ENCODE measurements at regions not wholly inside any gene's neighbourhood (a gene's known extent, or its start where the extent isn't known, plus 50 kb on each side); places are given as distances from the start of the nearest gene placed in this dataset.

- ChIA-PET CTCF (no interaction called here), POLR2A (no interaction called here)
- no peak for TF ChIP-seq CTCF (IDR thresholded peaks at IDR 0.05; ENCODE audit: control extremely low read depth, extremely low read depth, low read depth, missing control alignments)
- DNase-seq (ENCODE audit: extremely low spot score), result no peak
These were observed 85.9 kb downstream of the BOD1 start for GRCh38 chr5:173530547-173530946.

- ChIA-PET POLR2A (no interaction called here), CTCF (interaction anchor here (1.3 kb wide), 1 partner anchor 27 kb away, joined by 3 read pairs; no protein-coding TSS in a partner anchor)
- no peak for TF ChIP-seq CTCF (IDR thresholded peaks at IDR 0.05; ENCODE audit: control extremely low read depth, extremely low read depth, low read depth, missing control alignments)
- no peak for DNase-seq (ENCODE audit: extremely low spot score)
These were observed 86.6 kb downstream of the BOD1 start for GRCh38 chr5:173529861-173530260.

GRCh38 chr5:173527671-173528070, 88.8 kb downstream of the BOD1 start:
- ChIA-PET POLR2A (no interaction called here), CTCF (no interaction called here)
- no peak for DNase-seq (ENCODE audit: extremely low spot score)
- TF ChIP-seq CTCF (IDR thresholded peaks at IDR 0.05; ENCODE audit: control extremely low read depth, extremely low read depth, low read depth, missing control alignments), result no peak

- POLR2A ChIA-PET, result no interaction called here
- CTCF ChIA-PET, result no interaction called here
- no peak for TF ChIP-seq CTCF (IDR thresholded peaks at IDR 0.05; ENCODE audit: control extremely low read depth, extremely low read depth, low read depth, missing control alignments)
- no peak for DNase-seq (ENCODE audit: extremely low spot score)
These were observed 92.3 kb downstream of the BOD1 start for GRCh38 chr5:173524136-173524535.

- TF ChIP-seq CTCF (IDR thresholded peaks at IDR 0.05; ENCODE audit: control extremely low read depth, extremely low read depth, low read depth, missing control alignments), result no peak
- CTCF ChIA-PET, result no interaction called here
- POLR2A ChIA-PET, result no interaction called here
- no peak for DNase-seq (ENCODE audit: extremely low spot score)
These were observed 93.1 kb downstream of the BOD1 start for GRCh38 chr5:173523388-173523787.

- ChIA-PET CTCF (no interaction called here), POLR2A (no interaction called here)
- no peak for DNase-seq (ENCODE audit: extremely low spot score)
- TF ChIP-seq CTCF (IDR thresholded peaks at IDR 0.05; ENCODE audit: control extremely low read depth, extremely low read depth, low read depth, missing control alignments), result no peak
These were observed 93.9 kb downstream of the BOD1 start for GRCh38 chr5:173522518-173522917.

GRCh38 chr5:173518856-173519255, 97.6 kb downstream of the BOD1 start:
- DNase-seq (ENCODE audit: extremely low spot score), result no peak
- CTCF ChIA-PET, result no interaction called here
- TF ChIP-seq CTCF (IDR thresholded peaks at IDR 0.05; ENCODE audit: control extremely low read depth, extremely low read depth, low read depth, missing control alignments), result no peak
- POLR2A ChIA-PET, result no interaction called here

All from GM10248 (cell line).